ENCODE measurements at regions not wholly inside any gene's neighbourhood (a gene's known extent, or its start where the extent isn't known, plus 50 kb on each side); places are given as distances from the start of the nearest gene placed in this dataset.

- H2BK15ac ChIP-seq (ENCODE audit: low read depth, low read length) = no peak overlapping the region
- H2BK12ac ChIP-seq (ENCODE audit: insufficient read length, low read depth, low read length) = no peak overlapping the region
- H2BK120ac ChIP-seq (ENCODE audit: low read depth, low read length, poor library complexity, severe bottlenecking) = no peak overlapping the region
- H3K14ac ChIP-seq (ENCODE audit: insufficient read depth, low read length) = no peak overlapping the region
- no peak overlapping the region for H4K8ac ChIP-seq (replicated peaks; ENCODE audit: insufficient read length, low read depth, low read length)
- H3K79me1 ChIP-seq (ENCODE audit: insufficient read depth, low read depth, low read length, poor library complexity, severe bottlenecking) = no peaks in the 10 kb centered on the region
- no peak overlapping the region for H2BK5ac ChIP-seq (ENCODE audit: insufficient read length, low read length)
- no peak overlapping the region for H3K4me2 ChIP-seq (ENCODE audit: insufficient read depth, insufficient read length, low read length)
- H3K79me2 ChIP-seq (ENCODE audit: insufficient read depth, low read length) = no peaks in the 10 kb centered on the region
- no peak overlapping the region for H4K5ac ChIP-seq (ENCODE audit: insufficient read length, low read depth, low read length)
- no peak overlapping the region for H2AK5ac ChIP-seq (ENCODE audit: insufficient read length, low read length)
- no peak overlapping the region for H3K23ac ChIP-seq (ENCODE audit: insufficient read length, low read depth, low read length)
- H3K27me3 ChIP-seq (ENCODE audit: insufficient read depth, low read length) = no peaks in the 10 kb centered on the region
- no peak overlapping the region for H3K9ac ChIP-seq (ENCODE audit: extremely low read depth, insufficient read length, low read length)
- no peak for TF ChIP-seq CTCF (conservative IDR thresholded peaks at IDR 0.05)
- no peak overlapping the region for H3K4ac ChIP-seq (ENCODE audit: low read depth, low read length)
- H4K91ac ChIP-seq (ENCODE audit: insufficient read length, low read depth, low read length) = no peak overlapping the region
- H2BK20ac ChIP-seq (ENCODE audit: low read depth, low read length, poor library complexity, severe bottlenecking) = no peak overlapping the region
- no CpG with 5 or more reads among the region's 4 CpGs for WGBS (ENCODE audit: extremely low coverage, insufficient read length, low lambda C conversion rate)
- Mint-ChIP-seq H3K36me3 (ENCODE audit: insufficient read depth in 1 of 3, low read depth in 3 of 3) (no peaks in the 10 kb centered on the region), H3K27ac (peak overlapping the region in 2 of 3 experiments; percentile 17 to 36; a peak in 3 of 7 replicates), H3K27me3 (ENCODE audit: low read depth) (no peaks in the 10 kb centered on the region; the same call in 1 of the 2 replicates), H3K4me3 (no peak overlapping the region), H3K4me1 (peaks cover 8 to 14% of the 10 kb centered on the region in 2 experiments), H3K9me3 (no peaks in the 10 kb centered on the region)
- H3T11ph ChIP-seq (ENCODE audit: low read length) = no peak overlapping the region
- no peaks in the 10 kb centered on the region for H4K20me1 ChIP-seq (ENCODE audit: control insufficient read depth, insufficient read depth, insufficient read length)
- H3K23me2 ChIP-seq (ENCODE audit: insufficient read length, low read depth, low read length, poor library complexity, severe bottlenecking) = no peaks in the 10 kb centered on the region
- peak overlapping the region; percentile 69 for H2AFZ ChIP-seq (ENCODE audit: low read length)
- H3K27ac ChIP-seq (ENCODE audit: insufficient read length, low read depth, low read length) = no peak overlapping the region
- no peaks in the 10 kb centered on the region for H3K9me3 ChIP-seq (ENCODE audit: control insufficient read depth, low read depth, low read length)
- DNase-seq = no peak
- no peak overlapping the region for H3K18ac ChIP-seq (ENCODE audit: insufficient read length, low read depth, low read length)
- no peaks in the 10 kb centered on the region for H3K4me1 ChIP-seq (ENCODE audit: insufficient read depth, low read length)
- no peak overlapping the region for H3K56ac ChIP-seq (ENCODE audit: insufficient read length, low read depth, low read length)
These were observed 63.0 kb upstream of the NUP160 start for GRCh38 chr11:47911149-47911548.

Measured in H9 (cell line).